ENCODE measurements at regions not wholly inside any gene's neighbourhood (a gene's known extent, or its start where the extent isn't known, plus 50 kb on each side); places are given as distances from the start of the nearest gene placed in this dataset.

GRCh38 chr20:62572980-62573379 lies 69.3 kb upstream of the SLCO4A1 start:
- Histone ChIP-seq H3K4me2 (no peak overlapping the region), H3K27ac (no peak overlapping the region), H3K4me1 (no peaks in the 10 kb centered on the region), H3K9me3 (no peaks in the 10 kb centered on the region), H3K4me3 (no peak overlapping the region)
- no peak for ATAC-seq
- POLR2A ChIA-PET = no interaction called here
- CTCF ChIA-PET = interaction anchor here (1.6 to 2.5 kb wide), 2 partner anchors 11 to 44 kb away, joined by 5 to 9 read pairs; no protein-coding TSS in a partner anchor
- WGBS (ENCODE audit: missing lambda C conversion rate) = 70% methylated on average over 15 of the region's 15 CpGs
- TF ChIP-seq FOXS1 (CRISPR knock-in tag; IDR thresholded peaks at IDR 0.05) = no peak
- TF ChIP-seq, protein P1, sequence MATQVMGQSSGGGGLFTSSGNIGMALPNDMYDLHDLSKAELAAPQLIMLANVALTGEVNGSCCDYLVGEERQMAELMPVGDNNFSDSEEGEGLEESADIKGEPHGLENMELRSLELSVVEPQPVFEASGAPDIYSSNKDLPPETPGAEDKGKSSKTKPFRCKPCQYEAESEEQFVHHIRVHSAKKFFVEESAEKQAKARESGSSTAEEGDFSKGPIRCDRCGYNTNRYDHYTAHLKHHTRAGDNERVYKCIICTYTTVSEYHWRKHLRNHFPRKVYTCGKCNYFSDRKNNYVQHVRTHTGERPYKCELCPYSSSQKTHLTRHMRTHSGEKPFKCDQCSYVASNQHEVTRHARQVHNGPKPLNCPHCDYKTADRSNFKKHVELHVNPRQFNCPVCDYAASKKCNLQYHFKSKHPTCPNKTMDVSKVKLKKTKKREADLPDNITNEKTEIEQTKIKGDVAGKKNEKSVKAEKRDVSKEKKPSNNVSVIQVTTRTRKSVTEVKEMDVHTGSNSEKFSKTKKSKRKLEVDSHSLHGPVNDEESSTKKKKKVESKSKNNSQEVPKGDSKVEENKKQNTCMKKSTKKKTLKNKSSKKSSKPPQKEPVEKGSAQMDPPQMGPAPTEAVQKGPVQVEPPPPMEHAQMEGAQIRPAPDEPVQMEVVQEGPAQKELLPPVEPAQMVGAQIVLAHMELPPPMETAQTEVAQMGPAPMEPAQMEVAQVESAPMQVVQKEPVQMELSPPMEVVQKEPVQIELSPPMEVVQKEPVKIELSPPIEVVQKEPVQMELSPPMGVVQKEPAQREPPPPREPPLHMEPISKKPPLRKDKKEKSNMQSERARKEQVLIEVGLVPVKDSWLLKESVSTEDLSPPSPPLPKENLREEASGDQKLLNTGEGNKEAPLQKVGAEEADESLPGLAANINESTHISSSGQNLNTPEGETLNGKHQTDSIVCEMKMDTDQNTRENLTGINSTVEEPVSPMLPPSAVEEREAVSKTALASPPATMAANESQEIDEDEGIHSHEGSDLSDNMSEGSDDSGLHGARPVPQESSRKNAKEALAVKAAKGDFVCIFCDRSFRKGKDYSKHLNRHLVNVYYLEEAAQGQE (IDR thresholded peaks at IDR 0.05) = peak; percentile 44; the same call in 1 of the 2 replicates
- DNase-seq (ENCODE audit: low read depth in 1 of 2, low spot score in 1 of 2) = no peak
- FAIRE-seq = no peak

GRCh38 chr20:62573817-62574216 lies 68.5 kb upstream of the SLCO4A1 start:
- 0% methylated on average over 3 of the region's 3 CpGs for WGBS (ENCODE audit: missing lambda C conversion rate)
- no peak for FAIRE-seq
- ChIA-PET POLR2A (no interaction called here), CTCF (interaction anchor here (1.1 to 2.5 kb wide), 3 partner anchors 9 to 74 kb away, joined by 3 to 9 read pairs (median 3); no protein-coding TSS in a partner anchor)
- TF ChIP-seq HMGXB4 (CRISPR knock-in tag; IDR thresholded peaks at IDR 0.05; ENCODE audit: borderline replicate concordance) = no peak
- no peak for TF ChIP-seq TFCP2L1 (CRISPR knock-in tag; IDR thresholded peaks at IDR 0.05)
- no peak for TF ChIP-seq CBX2 (IDR thresholded peaks at IDR 0.05; ENCODE audit: borderline replicate concordance, low read depth)
- TF ChIP-seq KDM5A (IDR thresholded peaks at IDR 0.05) = no peak
- no peak for TF ChIP-seq HEYL (CRISPR knock-in tag; IDR thresholded peaks at IDR 0.05)
- no peak for TF ChIP-seq NPAS2 (CRISPR knock-in tag; IDR thresholded peaks at IDR 0.05; ENCODE audit: borderline replicate concordance)
- no peak for TF ChIP-seq RFX5 (IDR thresholded peaks at IDR 0.05)
- Histone ChIP-seq H3K4me3 (no peak overlapping the region), H3K4me2 (no peak overlapping the region), H3K4me1 (no peaks in the 10 kb centered on the region), H3K9me3 (no peaks in the 10 kb centered on the region), H3K27ac (no peak overlapping the region)
- no peak for ATAC-seq
- DNase-seq (ENCODE audit: low read depth in 1 of 2, low spot score in 1 of 2) = no peak

- Histone ChIP-seq H3K27ac (no peak overlapping the region), H3K9me3 (no peaks in the 10 kb centered on the region), H3K4me2 (no peak overlapping the region), H3K4me3 (no peak overlapping the region), H3K4me1 (no peaks in the 10 kb centered on the region)
- POLR2A ChIA-PET = no interaction called here
- CTCF ChIA-PET = interaction anchor here (1.1 to 4.4 kb wide), 4 partner anchors 9 to 74 kb away, joined by 3 to 19 read pairs (median 6); no protein-coding TSS in a partner anchor
- TF ChIP-seq EP300 (IDR thresholded peaks at IDR 0.05) (no peak), RAD21 (conservative IDR thresholded peaks at IDR 0.05 in 1 of 2, IDR thresholded peaks at IDR 0.05 in 1 of 2) (no peak), CEBPB (IDR thresholded peaks at IDR 0.05) (no peak), GATA3 (IDR thresholded peaks at IDR 0.05; ENCODE audit: borderline replicate concordance) (no peak), POLR2AphosphoS2 (conservative IDR thresholded peaks at IDR 0.05; ENCODE audit: low read length) (no peak), NPAS2 (CRISPR knock-in tag; IDR thresholded peaks at IDR 0.05; ENCODE audit: borderline replicate concordance) (no peak)
- ATAC-seq (no peak), FAIRE-seq (no peak), DNase-seq (ENCODE audit: low read depth in 1 of 2, low spot score in 1 of 2) (no peak)
- 25% methylated on average over 23 of the region's 23 CpGs for WGBS (ENCODE audit: missing lambda C conversion rate)
These were observed 67.9 kb upstream of the SLCO4A1 start for GRCh38 chr20:62574230-62574993.

Data from A549 (cell line).